Panc1 (cell line): ENCODE measurements at regions not wholly inside any gene's neighbourhood (a gene's known extent, or its start where the extent isn't known, plus 50 kb on each side); places are given as distances from the start of the nearest gene placed in this dataset.

Source experiments
- ATAC-seq: fragments of 200-7000 bp; cut with Tn5 transposase; 2 replicates; pipeline ENCODE4 v1.9.1; 2020; ENCODE audit warnings: mild to moderate bottlenecking, moderate library complexity
- BruUV-seq: library from RNA; stranded (reverse); fragments of 400-500 nt; replicated peaks from 2 replicates; lab custom pipeline; 2021; lab: Mats Ljungman, UMichigan
- CTCF ChIA-PET: fragments of 300-600 bp; sonication (Branson Sonifier 250); formaldehyde crosslinking; loops from one replicate; lab custom pipeline; 2022; ENCODE audit warnings: antibody characterized with exemption; lab: Charles Lee
- POLR2A ChIA-PET: fragments of 300-600 bp; sonication (Branson Sonifier 250); formaldehyde crosslinking; loops from one replicate; lab custom pipeline; 2022; ENCODE audit warnings: antibody characterized with exemption; lab: Charles Lee
- DNase-seq: peaks from one replicate; pipeline ENCODE4 v3.0.0-alpha.2; 2010; ENCODE audit warnings: low read depth, low spot score
- H3K27ac ChIP-seq: 2 replicates; pipeline ENCODE4 v1.5.1; 2011; ENCODE audit warnings: mild to moderate bottlenecking, low read length, inconsistent platforms
- H3K27me3 ChIP-seq: fragments of 200-500 bp; sonication (Bioruptor generic); 2 replicates; pipeline ENCODE4 v1.6.0; 2014; ENCODE audit warnings: low read length, inconsistent platforms; ENCODE audit not compliant: control insufficient read depth, insufficient read depth
- H3K36me3 ChIP-seq: fragments of 200-500 bp; sonication (Bioruptor generic); 2 replicates; pipeline ENCODE4 v1.5.1; 2014; ENCODE audit warnings: inconsistent platforms, mild to moderate bottlenecking, low read length, moderate library complexity; ENCODE audit not compliant: control insufficient read depth, insufficient read depth
- H3K4me1 ChIP-seq: 2 replicates; pipeline ENCODE4 v1.5.1; 2011; ENCODE audit warnings: inconsistent platforms, mild to moderate bottlenecking, low read length, moderate library complexity; ENCODE audit not compliant: control insufficient read depth, insufficient read depth
- H3K4me3 ChIP-seq, 2 experiments: 2 replicates each; pipeline ENCODE4 v1.5.1; 2011 to 2012; ENCODE audit warnings: low read depth in 2 of 2, low read length in 2 of 2, mild to moderate bottlenecking in 2 of 2, inconsistent platforms in 1 of 2, moderate library complexity in 1 of 2
- H3K9me3 ChIP-seq: fragments of 200-500 bp; sonication (Bioruptor generic); 2 replicates; pipeline ENCODE4 v1.5.1; 2014; ENCODE audit warnings: low read depth, mild to moderate bottlenecking, inconsistent platforms, low read length, moderate library complexity; ENCODE audit not compliant: control insufficient read depth, insufficient read depth
- CTCF ChIP-seq: fragments of 450-650 bp; IDR thresholded peaks from 2 replicates; pipeline ENCODE4 v1.5.1; 2017; ENCODE audit warnings: mild to moderate bottlenecking
- POLR2AphosphoS5 ChIP-seq: IDR thresholded peaks from 2 replicates; pipeline ENCODE4 v1.6.1; 2012; ENCODE audit warnings: mild to moderate bottlenecking, low read depth, low read length, moderate library complexity
- REST ChIP-seq, 2 experiments: IDR thresholded peaks; 2 replicates each; pipeline ENCODE4 v1.6.1; 2011 to 2012; ENCODE audit warnings: low read depth in 2 of 2, control low read depth in 1 of 2, low read length in 1 of 2, mild to moderate bottlenecking in 1 of 2, moderate library complexity in 1 of 2; ENCODE audit not compliant: insufficient read depth in 1 of 2
- SIN3A ChIP-seq: IDR thresholded peaks from 2 replicates; pipeline ENCODE4 v1.6.1; 2012; ENCODE audit warnings: low read depth, mild to moderate bottlenecking, low read length, moderate library complexity, borderline replicate concordance; ENCODE audit not compliant: insufficient read depth
- TCF7L2 ChIP-seq: IDR thresholded peaks from 2 replicates; pipeline ENCODE4 v1.6.1; 2011; ENCODE audit warnings: mild to moderate bottlenecking, low read depth, low read length, inconsistent platforms
- in situ Hi-C: cut with HindIII; loops from 2 replicates; pipeline ENCODE4 v1.10.0; 2016; ENCODE audit warnings: low sequenced_read_pairs, low pct_unique_long_range_greater_than_20kb
- intact Hi-C: fragments of 100-400 bp; cut with micrococcal nuclease; formaldehyde crosslinking; loops from one replicate; pipeline ENCODE4 v1.10.0; 2022; ENCODE audit not compliant: unreplicated experiment

GRCh38 chr12:3336606-3337311, 154.2 kb upstream of the PRMT8 start:
- in situ Hi-C loops = no loop called here
- no peak for ATAC-seq
- POLR2A ChIA-PET = no interaction called here

GRCh38 chr12:3337944-3338343, 153.1 kb upstream of the PRMT8 start:
- BruUV-seq = no TSS peak
- H3K9me3 ChIP-seq = no peaks in the 10 kb centered on the region
- intact Hi-C loops (no loop called here), in situ Hi-C loops (no loop called here)
- no peak overlapping the region for H3K4me3 ChIP-seq
- no peaks in the 10 kb centered on the region for H3K36me3 ChIP-seq
- DNase-seq (no peak), ATAC-seq (no peak)
- H3K27me3 ChIP-seq = no peaks in the 10 kb centered on the region
- ChIA-PET POLR2A (no interaction called here), CTCF (no interaction called here)
- no peak overlapping the region for H3K27ac ChIP-seq
- H3K4me1 ChIP-seq = no peaks in the 10 kb centered on the region
- TF ChIP-seq SIN3A (no peak), TCF7L2 (no peak), REST (IDR thresholded peaks at IDR 0.05; ENCODE audit: insufficient read depth in 1 of 2, low read depth in 2 of 2, low read length in 1 of 2) (no peak), CTCF (no peak), POLR2AphosphoS5 (no peak)

More at GRCh38 chr12:3336606-3337311, 154.2 kb upstream of the PRMT8 start:
- DNase-seq = no peak
- H3K4me1 ChIP-seq = no peaks in the 10 kb centered on the region
- no peaks in the 10 kb centered on the region for H3K9me3 ChIP-seq
- TF ChIP-seq REST (IDR thresholded peaks at IDR 0.05; ENCODE audit: insufficient read depth in 1 of 2, low read depth in 2 of 2, low read length in 1 of 2) = no peak
- TF ChIP-seq TCF7L2 = no peak
- TF ChIP-seq SIN3A = no peak
- no peak for TF ChIP-seq POLR2AphosphoS5
- no peak for TF ChIP-seq CTCF
- H3K4me3 ChIP-seq = no peak overlapping the region
- no TSS peak for BruUV-seq
- no peaks in the 10 kb centered on the region for H3K36me3 ChIP-seq
- intact Hi-C loops = no loop called here
- CTCF ChIA-PET = no interaction called here
- H3K27ac ChIP-seq = no peak overlapping the region
- no peaks in the 10 kb centered on the region for H3K27me3 ChIP-seq
